NT2/D1 (cell line): ENCODE measurements at regions not wholly inside any gene's neighbourhood (a gene's known extent, or its start where the extent isn't known, plus 50 kb on each side); places are given as distances from the start of the nearest gene placed in this dataset.

Source experiments
- SUZ12 ChIP-seq: IDR thresholded peaks from 2 replicates; pipeline ENCODE4 v1.6.1; 2011; ENCODE audit not compliant: insufficient read length, insufficient read depth; ENCODE audit errors: extremely low read depth
- YY1 ChIP-seq: IDR thresholded peaks from 2 replicates; pipeline ENCODE4 v1.6.1; 2011; ENCODE audit not compliant: insufficient read length, insufficient read depth
- ZNF274 ChIP-seq: IDR thresholded peaks from 2 replicates; pipeline ENCODE4 v1.6.1; 2011; ENCODE audit warnings: mild to moderate bottlenecking, low read depth, low read length

- TF ChIP-seq YY1: no peak
- no peak for TF ChIP-seq SUZ12
- TF ChIP-seq ZNF274: no peak
These were observed 292.6 kb upstream of the TAS2R1 start for GRCh38 chr5:9922719-9923118.
